Natural killer cell treated with Interleukin-12 subunit alpha and Interleukin-12 subunit beta and Interleukin-15 and Interleukin-18, amount 100 ng/mL, for 72 hours (primary cell): ENCODE measurements at regions not wholly inside any gene's neighbourhood (a gene's known extent, or its start where the extent isn't known, plus 50 kb on each side); places are given as distances from the start of the nearest gene placed in this dataset.
"Not testable (repeated sequence)": the region's sequence is repeated elsewhere in the genome, so short reads cannot be mapped to it uniquely, and the experiment has no call there.

Source experiments
- ATAC-seq, 2 donors: fragments of 150-1000 bp; cut with Tn5 transposase in 1 of 2; sonication (Bioruptor Pico), chemical (Tn5 transposase) in 1 of 2; 2 replicates each; pipeline ENCODE4 v1.10.0; 2021
- DNase-seq: peaks from one replicate; pipeline ENCODE4 v3.0.0; 2022; ENCODE audit warnings: low spot score
- H3K27ac Mint-ChIP-seq, 2 donors: 1 replicate in 1 of 2; 2 replicates in 1 of 2; pipeline ENCODE4 v1.8.0; 2022; ENCODE audit warnings: mixed read lengths in 2 of 2, mild to moderate bottlenecking in 1 of 2, moderate library complexity in 1 of 2
- H3K27me3 Mint-ChIP-seq, 2 donors: 1 replicate in 1 of 2; 2 replicates in 1 of 2; pipeline ENCODE4 v1.8.0; 2022; ENCODE audit warnings: mixed read lengths in 2 of 2
- H3K36me3 Mint-ChIP-seq: one replicate; pipeline ENCODE4 v1.8.0; 2022; ENCODE audit warnings: mixed read lengths
- H3K4me1 Mint-ChIP-seq, 2 donors: 1 replicate in 1 of 2; 2 replicates in 1 of 2; pipeline ENCODE4 v1.8.0; 2022; ENCODE audit warnings: low read depth in 2 of 2, mixed read lengths in 2 of 2, mild to moderate bottlenecking in 1 of 2
- H3K4me3 Mint-ChIP-seq: one replicate; pipeline ENCODE4 v1.8.0; 2022; ENCODE audit warnings: mixed read lengths
- H3K9me3 Mint-ChIP-seq: 2 replicates; pipeline ENCODE4 v1.8.0; 2022; ENCODE audit warnings: mixed read lengths

GRCh38 chr5:36796155-36796554 is 80.4 kb upstream of the NIPBL start:
- DNase-seq, result no peak
- ATAC-seq, result no peak
- H3K27me3 Mint-ChIP-seq, result peaks cover 19 to 26% of the 10 kb centered on the region in 2 donors
- H3K27ac Mint-ChIP-seq, result no peak overlapping the region
- H3K4me3 Mint-ChIP-seq, result no peak overlapping the region
- no peaks in the 10 kb centered on the region for H3K4me1 Mint-ChIP-seq
- no peaks in the 10 kb centered on the region for H3K9me3 Mint-ChIP-seq
- no peaks in the 10 kb centered on the region for H3K36me3 Mint-ChIP-seq

GRCh38 chr5:36801523-36801922 is 75.0 kb upstream of the NIPBL start:
- Mint-ChIP-seq H3K27me3 (peaks cover 12 to 29% of the 10 kb centered on the region in 2 donors), H3K4me1 (no peaks in the 10 kb centered on the region), H3K4me3 (no peak overlapping the region), H3K36me3 (no peaks in the 10 kb centered on the region), H3K27ac (no peak overlapping the region), H3K9me3 (no peaks in the 10 kb centered on the region)
- DNase-seq, result no peak
- ATAC-seq, result no peak

DNA sequence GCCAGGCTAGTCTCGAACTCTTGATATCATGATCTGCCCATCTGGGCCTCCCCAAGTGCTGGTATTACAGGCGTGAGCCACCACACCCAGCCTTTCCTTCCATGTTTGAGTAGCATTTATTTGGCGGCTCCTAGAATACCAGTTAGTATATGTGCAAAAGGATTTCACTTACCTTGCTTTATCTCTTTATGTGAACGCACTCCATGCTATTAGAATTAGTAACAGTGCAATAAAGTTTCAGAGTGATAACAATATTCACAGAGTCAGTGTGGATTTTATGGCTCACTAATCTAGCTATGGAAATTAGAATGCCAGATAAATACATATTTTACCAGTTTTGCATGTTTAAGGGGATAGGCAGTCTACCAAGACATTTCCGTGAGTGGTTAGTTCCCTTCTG is 74.4 kb upstream of the NIPBL start:
- DNase-seq, result no peak
- Mint-ChIP-seq H3K4me3 (no peak overlapping the region), H3K27ac (no peak overlapping the region), H3K36me3 (no peaks in the 10 kb centered on the region), H3K4me1 (no peaks in the 10 kb centered on the region), H3K27me3 (peaks cover 10 to 29% of the 10 kb centered on the region in 2 donors), H3K9me3 (no peaks in the 10 kb centered on the region)
- no peak for ATAC-seq

GRCh38 chr5:36813249-36813648 is 63.3 kb upstream of the NIPBL start:
- H3K4me1 Mint-ChIP-seq, H3K4me3 Mint-ChIP-seq, DNase-seq, H3K9me3 Mint-ChIP-seq, ATAC-seq, H3K27ac Mint-ChIP-seq, H3K36me3 Mint-ChIP-seq: not testable (repeated sequence)
- H3K27me3 Mint-ChIP-seq, result peaks cover 3 to 34% of the 10 kb centered on the region in 2 donors

DNA sequence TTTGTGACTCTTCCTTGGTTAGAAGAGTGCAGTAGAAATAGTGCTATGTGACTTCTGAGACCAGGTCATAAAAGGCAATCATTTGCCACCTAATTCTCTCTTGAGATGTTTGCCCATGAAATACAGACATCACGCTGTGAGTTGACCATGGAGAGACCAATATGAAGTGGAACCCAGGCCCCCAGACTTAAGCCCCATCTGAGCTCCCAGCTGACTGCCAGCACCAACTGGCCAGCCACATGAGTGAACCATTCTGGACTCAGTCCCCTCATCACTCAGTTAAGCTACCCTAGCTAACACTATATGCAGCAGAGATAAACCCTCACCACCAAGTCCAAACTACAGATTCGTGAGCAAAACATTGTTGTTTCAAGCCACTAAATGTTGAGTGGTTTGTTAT is 60.7 kb upstream of the NIPBL start:
- Mint-ChIP-seq H3K9me3 (no peaks in the 10 kb centered on the region), H3K27ac (no peak overlapping the region), H3K4me3 (no peak overlapping the region), H3K4me1 (no peaks in the 10 kb centered on the region), H3K27me3 (peaks cover 0 to 26% of the 10 kb centered on the region in 2 donors), H3K36me3 (no peaks in the 10 kb centered on the region)
- ATAC-seq (no peak), DNase-seq (no peak)

DNA sequence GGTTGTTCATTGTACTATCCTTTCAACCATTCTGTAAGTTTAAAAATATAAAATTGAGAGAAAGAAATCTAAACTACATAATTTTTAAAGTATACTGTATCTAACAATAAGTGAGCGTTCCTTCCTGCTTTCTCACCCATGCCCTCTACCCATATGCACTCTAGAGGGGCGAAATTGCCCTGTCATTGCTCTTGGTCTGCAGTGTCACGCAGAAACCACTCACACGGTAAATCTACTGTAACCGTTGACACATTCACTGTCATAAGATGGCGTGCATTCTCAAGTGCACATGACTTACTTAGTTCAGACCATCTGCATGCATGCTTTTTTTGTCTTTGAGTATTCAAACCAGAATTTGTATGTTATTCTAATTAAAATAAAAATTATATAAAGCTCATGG is 55.7 kb upstream of the NIPBL start:
- H3K9me3 Mint-ChIP-seq, result no peaks in the 10 kb centered on the region
- H3K36me3 Mint-ChIP-seq, result peaks cover 2% of the 10 kb centered on the region
- H3K4me1 Mint-ChIP-seq, result no peaks in the 10 kb centered on the region
- no peak overlapping the region for H3K4me3 Mint-ChIP-seq
- no peak overlapping the region for H3K27ac Mint-ChIP-seq
- no peak for ATAC-seq
- no peak for DNase-seq
- H3K27me3 Mint-ChIP-seq, result peaks cover 29 to 49% of the 10 kb centered on the region in 2 donors

- no peak for DNase-seq
- H3K27ac Mint-ChIP-seq, result no peak overlapping the region
- no peaks in the 10 kb centered on the region for H3K4me1 Mint-ChIP-seq
- no peak overlapping the region for H3K4me3 Mint-ChIP-seq
- no peak for ATAC-seq
- no peaks in the 10 kb centered on the region for H3K9me3 Mint-ChIP-seq
- H3K36me3 Mint-ChIP-seq, result peaks cover 4% of the 10 kb centered on the region
- H3K27me3 Mint-ChIP-seq, result peaks cover 41 to 73% of the 10 kb centered on the region in 2 donors
These were observed 49.9 kb upstream of the NIPBL start for GRCh38 chr5:36826694-36827093.
